COLO668 (cell line): ENCODE measurements at regions not wholly inside any gene's neighbourhood (a gene's known extent, or its start where the extent isn't known, plus 50 kb on each side); places are given as distances from the start of the nearest gene placed in this dataset.

ENCODE experiments used
- DNase-seq: peaks from one replicate; lab custom pipeline; 2025; ENCODE audit not compliant: unreplicated experiment; lab: John Stamatoyannopoulos, UW

DNA sequence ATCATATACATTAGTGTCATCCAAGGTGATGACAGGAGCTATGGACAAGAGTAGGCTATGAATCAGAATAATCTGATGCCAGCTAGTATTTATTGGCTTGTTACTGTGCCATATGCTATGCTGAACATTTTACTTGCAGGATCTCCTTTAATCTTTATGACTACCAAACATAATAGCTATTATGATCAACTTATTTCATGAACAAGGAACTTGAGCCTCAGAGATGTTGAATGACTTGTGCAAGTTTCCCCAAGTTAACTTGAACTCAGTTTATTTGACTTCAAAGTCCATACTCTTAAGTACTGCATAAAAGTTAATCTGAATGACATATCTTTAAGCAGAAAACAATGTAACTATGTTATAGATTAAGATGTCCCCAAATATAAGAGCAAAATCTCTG, 178.8 kb upstream of the ARHGAP20 start:
- no peak for DNase-seq

GRCh38 chr11:110886288-110886970, 174.2 kb upstream of the ARHGAP20 start:
- DNase-seq: no peak

GRCh38 chr11:110883256-110883655, 171.0 kb upstream of the ARHGAP20 start:
- no peak for DNase-seq

DNA sequence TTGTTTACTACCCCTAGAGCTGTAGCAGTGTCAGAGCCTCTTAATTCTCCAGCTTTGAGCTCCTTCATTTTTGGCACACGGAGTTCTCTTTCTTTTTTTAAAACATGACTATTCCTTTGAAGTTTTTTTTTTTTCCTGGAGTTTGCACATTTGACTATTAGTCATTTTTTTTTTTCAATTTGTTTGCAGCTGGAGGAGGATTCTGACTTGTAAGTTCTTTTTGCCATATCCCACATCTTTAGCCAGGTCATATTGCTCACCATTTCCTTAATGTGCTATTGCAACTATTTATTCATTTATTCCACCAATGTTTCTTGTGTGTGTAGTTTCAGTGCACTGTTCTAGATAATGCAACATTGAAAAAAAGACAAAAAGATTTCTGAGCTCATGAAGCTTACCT, 166.3 kb upstream of the ARHGAP20 start:
- DNase-seq: no peak

- DNase-seq: no peak
These were observed 162.3 kb upstream of the ARHGAP20 start for GRCh38 chr11:110874437-110875030.

DNA sequence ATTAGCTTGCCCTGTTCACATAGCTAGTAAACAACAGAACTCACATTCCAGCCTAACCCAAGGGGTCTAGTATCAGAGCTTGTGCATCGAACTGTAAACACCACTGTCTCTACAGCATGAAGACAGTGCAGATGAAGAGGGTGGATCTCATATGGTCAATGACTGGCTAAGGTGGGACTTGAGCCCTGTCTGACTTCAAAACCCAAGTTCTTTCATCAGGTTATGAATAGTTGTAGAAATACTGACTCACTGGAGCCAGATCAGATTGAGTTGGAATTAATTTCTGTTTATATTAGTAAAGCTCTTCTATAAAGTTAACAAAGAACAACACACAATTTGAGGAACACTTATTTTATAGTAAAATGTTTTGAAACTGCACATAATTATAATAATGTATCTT, 161.7 kb upstream of the ARHGAP20 start:
- DNase-seq: no peak

- no peak for DNase-seq
These were observed 158.7 kb upstream of the ARHGAP20 start for GRCh38 chr11:110870816-110871522.

- DNase-seq: no peak
These were observed 155.7 kb upstream of the ARHGAP20 start for GRCh38 chr11:110867951-110868350.

GRCh38 chr11:110866081-110866480, 153.8 kb upstream of the ARHGAP20 start:
- no peak for DNase-seq

DNA sequence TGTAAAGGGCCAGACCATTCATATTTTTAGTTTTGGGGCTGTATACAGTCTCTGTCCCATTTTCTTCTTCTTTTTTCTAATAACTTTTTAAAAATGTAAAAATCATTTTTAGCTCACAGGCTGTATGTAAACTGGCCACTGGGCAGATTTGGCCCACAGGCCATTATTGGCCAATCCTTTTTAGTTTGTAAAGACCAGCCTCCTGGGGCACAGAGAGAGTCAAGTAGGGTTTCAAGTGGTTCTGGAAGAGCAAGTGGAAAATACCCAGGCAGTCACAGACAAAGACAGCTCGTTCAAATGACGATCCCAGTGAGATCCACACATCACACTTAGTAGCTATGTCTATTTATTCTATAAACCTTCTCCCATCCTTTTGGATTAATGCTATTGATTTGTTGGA, 150.2 kb upstream of the ARHGAP20 start:
- no peak for DNase-seq

- DNase-seq: no peak
These were observed 148.2 kb upstream of the ARHGAP20 start for GRCh38 chr11:110860461-110860860.

DNA sequence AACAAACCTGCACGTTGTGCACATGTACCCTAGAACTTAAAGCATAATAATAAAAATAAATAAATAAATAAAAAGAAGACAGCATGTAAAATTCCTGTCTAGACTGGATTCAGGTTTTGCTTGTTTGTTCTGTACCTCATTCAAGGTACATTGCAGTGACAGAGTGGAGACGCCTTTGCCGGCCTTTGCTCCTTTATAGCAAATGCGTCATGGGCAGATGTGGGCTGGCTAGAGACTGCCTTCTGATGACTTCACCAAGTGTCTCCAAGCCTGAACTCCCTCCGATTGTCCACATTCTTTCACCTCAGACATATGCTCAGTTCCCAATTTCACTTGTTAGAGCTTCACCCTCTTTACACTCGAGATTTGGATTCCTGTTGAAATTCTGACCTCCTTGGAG, 147.8 kb upstream of the ARHGAP20 start:
- no peak for DNase-seq

GRCh38 chr11:110859240-110859840, 147.1 kb upstream of the ARHGAP20 start:
- DNase-seq: no peak

- no peak for DNase-seq
These were observed 146.3 kb upstream of the ARHGAP20 start for GRCh38 chr11:110858547-110858921.

DNA sequence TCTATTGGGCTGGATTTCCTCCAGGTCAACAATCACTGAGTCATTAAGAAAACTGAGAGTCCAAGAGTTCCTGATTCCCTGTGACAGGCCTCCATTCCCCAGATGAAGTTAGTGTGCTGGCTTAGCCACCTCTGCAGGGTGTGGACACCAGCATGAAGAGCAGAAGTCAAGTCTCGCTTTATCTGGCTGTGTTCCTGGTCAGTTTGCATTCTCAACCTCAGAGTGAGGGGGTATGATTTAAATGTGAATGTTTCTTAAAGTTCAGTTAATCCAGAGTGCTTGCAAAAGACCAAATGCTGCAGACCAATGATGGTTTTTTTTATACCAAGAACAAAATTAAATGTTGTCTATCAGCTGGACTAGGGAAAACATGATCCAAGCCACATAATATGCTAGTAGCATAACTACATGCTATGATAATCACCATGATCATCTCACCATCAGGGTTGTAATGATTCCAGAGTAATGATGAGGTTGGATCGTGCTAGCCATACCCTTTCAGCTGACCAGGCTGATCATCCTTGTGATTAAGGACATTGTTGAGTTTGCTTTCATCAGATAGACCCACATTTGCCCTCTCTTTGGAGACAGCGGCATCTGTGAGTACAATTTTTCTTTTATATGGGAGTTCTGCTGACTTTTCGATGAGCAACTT, 145.8 kb upstream of the ARHGAP20 start:
- DNase-seq: no peak

GRCh38 chr11:110856996-110857812, 145.0 kb upstream of the ARHGAP20 start:
- DNase-seq: no peak

DNA sequence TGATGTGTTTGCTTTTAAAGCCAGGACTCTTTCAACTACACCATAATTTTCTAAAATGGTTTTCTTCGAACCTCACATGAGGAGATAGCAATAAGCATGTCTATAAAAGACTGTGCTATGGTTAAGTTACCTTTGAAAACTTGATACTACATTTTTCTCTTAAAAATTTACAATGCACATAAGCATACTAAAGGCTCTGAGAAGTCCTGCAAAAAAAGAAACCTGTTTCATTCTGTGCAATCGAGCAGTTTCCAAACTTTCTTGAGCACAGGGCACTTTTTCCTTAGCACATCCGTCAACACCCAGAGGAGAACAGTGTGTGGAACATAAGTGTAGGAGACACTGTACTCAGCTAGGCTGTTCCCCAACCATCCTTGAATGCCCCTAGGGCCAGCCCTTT, 144.1 kb upstream of the ARHGAP20 start:
- DNase-seq: no peak

- no peak for DNase-seq
These were observed 143.0 kb upstream of the ARHGAP20 start for GRCh38 chr11:110855191-110855590.

- DNase-seq: no peak
These were observed 140.8 kb upstream of the ARHGAP20 start for GRCh38 chr11:110852921-110853490.

DNA sequence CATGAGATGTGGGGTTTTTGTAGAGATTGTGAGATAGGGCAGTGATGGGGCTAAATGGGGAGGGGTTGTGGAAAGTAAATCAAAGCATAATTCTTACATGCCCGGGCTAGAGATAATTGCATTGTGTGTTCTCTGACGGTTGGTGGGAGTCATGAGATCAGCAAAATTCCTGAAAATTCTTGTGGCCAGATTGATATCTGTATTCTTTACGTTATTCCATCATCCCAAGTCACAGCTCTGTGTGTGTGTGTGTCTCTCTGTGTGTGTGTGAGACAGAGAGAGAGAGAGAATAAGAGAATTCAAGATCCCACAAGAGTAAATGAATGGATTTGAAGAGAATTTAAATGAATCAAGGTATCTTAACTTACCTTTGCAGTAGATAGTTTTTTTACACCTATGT, 138.6 kb upstream of the ARHGAP20 start:
- DNase-seq: no peak
